GM12865 (cell line): ENCODE measurements at regions not wholly inside any gene's neighbourhood (a gene's known extent, or its start where the extent isn't known, plus 50 kb on each side); places are given as distances from the start of the nearest gene placed in this dataset.

Source experiments
- DNase-seq: peaks from one replicate; pipeline ENCODE4 v3.0.0; 2010; ENCODE audit warnings: low read depth
- H3K4me3 ChIP-seq: 2 replicates; pipeline ENCODE4 v1.5.1; 2011; ENCODE audit warnings: mild to moderate bottlenecking, low read depth, low read length, control low read depth
- CTCF ChIP-seq: IDR thresholded peaks from 2 replicates; pipeline ENCODE4 v1.5.1; 2011; ENCODE audit warnings: low read length, control low read depth, low read depth, inconsistent platforms; ENCODE audit not compliant: insufficient read depth; ENCODE audit errors: missing control alignments

DNA sequence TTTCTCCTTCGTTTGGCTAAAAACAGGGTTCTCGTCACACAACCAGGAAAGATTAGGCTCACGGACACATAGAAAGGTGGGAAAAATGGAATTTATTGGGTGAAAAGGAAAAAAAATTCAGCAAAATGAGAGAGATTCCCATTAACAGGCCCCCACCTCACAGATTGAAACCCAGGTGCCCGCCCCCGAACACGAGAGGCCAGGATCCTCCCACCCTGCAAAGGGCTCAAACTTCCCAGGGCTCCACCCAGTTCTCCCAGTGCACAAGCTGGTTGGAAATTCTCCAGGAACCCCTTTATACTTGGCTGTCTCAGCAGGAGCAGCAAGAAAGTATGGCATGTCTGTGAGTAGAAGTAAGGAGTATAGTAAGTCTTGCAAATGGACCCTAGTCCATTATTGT lies 499.7 kb downstream of the RWDD3 start:
- no peak for DNase-seq
- TF ChIP-seq CTCF, result no peak
- H3K4me3 ChIP-seq, result no peak overlapping the region

- DNase-seq, result no peak
- no peak for TF ChIP-seq CTCF
- no peak overlapping the region for H3K4me3 ChIP-seq
Observed at GRCh38 chr1:95734560-95734959, 500.6 kb downstream of the RWDD3 start.

DNA sequence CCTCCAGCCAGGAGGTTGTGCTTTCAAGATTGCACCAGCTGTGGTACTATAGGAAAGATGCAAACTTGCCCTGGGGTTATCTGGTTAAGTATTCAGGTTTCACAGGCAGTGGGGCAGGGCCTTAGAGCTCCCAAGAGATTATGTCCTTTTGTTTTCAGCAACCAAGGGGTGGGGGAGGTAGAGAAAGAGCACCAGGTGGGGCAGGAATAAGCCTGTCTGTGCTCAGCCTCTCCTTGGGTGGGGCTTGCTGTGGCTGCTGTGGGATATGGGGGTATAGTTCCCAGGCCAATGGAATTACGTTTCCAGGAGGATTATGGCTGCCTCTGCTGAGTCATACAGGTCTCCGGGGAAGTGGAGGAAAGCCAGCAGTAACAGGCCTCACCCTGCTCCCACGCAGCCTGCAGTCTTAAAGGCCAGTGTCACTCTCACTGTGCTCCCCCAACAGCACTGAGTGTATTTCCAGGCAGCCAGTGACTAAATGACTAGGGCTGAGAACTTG lies 508.6 kb downstream of the RWDD3 start:
- no peak overlapping the region for H3K4me3 ChIP-seq
- no peak for TF ChIP-seq CTCF
- peak; percentile 26 for DNase-seq

DNA sequence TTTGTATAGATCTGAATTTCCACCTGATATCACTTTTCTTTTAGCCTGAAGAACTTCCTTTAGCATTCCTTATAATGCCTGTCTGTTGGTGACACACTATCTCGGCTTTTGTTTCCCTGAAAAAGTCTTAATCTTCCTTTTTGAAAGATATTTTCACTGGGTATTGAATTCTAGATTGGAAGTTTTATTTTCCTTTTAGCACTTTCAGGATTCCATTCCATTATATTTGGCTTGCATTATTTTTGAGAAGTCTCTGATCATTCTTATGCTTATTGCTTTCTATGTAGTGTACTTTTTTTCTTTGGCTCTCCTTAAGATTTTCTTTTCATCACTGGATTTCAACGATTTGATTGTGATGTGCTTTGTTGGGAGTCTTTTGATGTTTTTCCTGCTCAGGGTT lies 510.7 kb downstream of the RWDD3 start:
- no peak overlapping the region for H3K4me3 ChIP-seq
- no peak for DNase-seq
- TF ChIP-seq CTCF, result no peak

- no peak overlapping the region for H3K4me3 ChIP-seq
- no peak for TF ChIP-seq CTCF
- peak; percentile 8 for DNase-seq
Observed at GRCh38 chr1:95752515-95753381, 518.7 kb downstream of the RWDD3 start.

- DNase-seq, result no peak
- TF ChIP-seq CTCF, result no peak
- H3K4me3 ChIP-seq, result no peak overlapping the region
Observed at GRCh38 chr1:95753382-95754016, 519.5 kb downstream of the RWDD3 start.

- no peak for DNase-seq
- H3K4me3 ChIP-seq, result no peak overlapping the region
- TF ChIP-seq CTCF, result no peak
Observed at GRCh38 chr1:95754412-95754811, 520.4 kb downstream of the RWDD3 start.
